ENCODE measurements at regions not wholly inside any gene's neighbourhood (a gene's known extent, or its start where the extent isn't known, plus 50 kb on each side); places are given as distances from the start of the nearest gene placed in this dataset.

- Histone ChIP-seq H3K36me3 (ENCODE audit: insufficient read depth, low read length, poor library complexity, severe bottlenecking) (no peaks in the 10 kb centered on the region), H3K4me3 (ENCODE audit: low read depth, low read length, poor library complexity, severe bottlenecking) (no peak overlapping the region), H3K27me3 (replicated peaks; ENCODE audit: insufficient read depth, low read depth, low read length, poor library complexity) (no peaks in the 10 kb centered on the region), H3K27ac (ENCODE audit: low read depth, low read length, poor library complexity, severe bottlenecking) (no peak overlapping the region), H3K4me1 (ENCODE audit: insufficient read depth, low read length, poor library complexity, severe bottlenecking) (peaks cover 7% of the 10 kb centered on the region), H3K9me3 (ENCODE audit: low read depth, low read length, poor library complexity, severe bottlenecking) (no peaks in the 10 kb centered on the region)
- POLR2A ChIA-PET (ENCODE audit: low non-redundant PET): no interaction called here
- CTCF ChIA-PET: no interaction called here
- no peak for TF ChIP-seq CTCF (conservative IDR thresholded peaks at IDR 0.05; ENCODE audit: low read depth, low read length)
- TF ChIP-seq EZH2 (IDR thresholded peaks at IDR 0.05; ENCODE audit: borderline replicate concordance, low read depth, low read length, poor library complexity, severe bottlenecking): no peak
- BruUV-seq (replicated peaks): no TSS peak
- no peak for DNase-seq (ENCODE audit: low spot score)
- intact Hi-C loops (cut with micrococcal nuclease; ENCODE audit: unreplicated experiment): no loop called here
Measured at GRCh38 chr3:87175732-87176131, 51.4 kb upstream of the CHMP2B start.

- H3K4me3 ChIP-seq (ENCODE audit: low read depth, low read length, poor library complexity, severe bottlenecking): no peak overlapping the region
- H3K9me3 ChIP-seq (ENCODE audit: low read depth, low read length, poor library complexity, severe bottlenecking): no peaks in the 10 kb centered on the region
- H3K27ac ChIP-seq (ENCODE audit: low read depth, low read length, poor library complexity, severe bottlenecking): no peak overlapping the region
- TF ChIP-seq CTCF (conservative IDR thresholded peaks at IDR 0.05; ENCODE audit: low read depth, low read length) (no peak), EZH2 (IDR thresholded peaks at IDR 0.05; ENCODE audit: borderline replicate concordance, low read depth, low read length, poor library complexity, severe bottlenecking) (no peak)
- H3K36me3 ChIP-seq (ENCODE audit: insufficient read depth, low read length, poor library complexity, severe bottlenecking): no peaks in the 10 kb centered on the region
- no peaks in the 10 kb centered on the region for H3K27me3 ChIP-seq (replicated peaks; ENCODE audit: insufficient read depth, low read depth, low read length, poor library complexity)
- intact Hi-C loops (cut with micrococcal nuclease; ENCODE audit: unreplicated experiment): no loop called here
- no TSS peak for BruUV-seq (replicated peaks)
- peak; percentile 15 for DNase-seq (ENCODE audit: low spot score)
- no peaks in the 10 kb centered on the region for H3K4me1 ChIP-seq (ENCODE audit: insufficient read depth, low read length, poor library complexity, severe bottlenecking)
- POLR2A ChIA-PET (ENCODE audit: low non-redundant PET): no interaction called here
- CTCF ChIA-PET: no interaction called here
Measured at GRCh38 chr3:87173776-87174175, 53.3 kb upstream of the CHMP2B start.

GRCh38 chr3:87173071-87173470 lies 54.0 kb upstream of the CHMP2B start:
- BruUV-seq (replicated peaks): no TSS peak

More at GRCh38 chr3:87173071-87173470, 54.0 kb upstream of the CHMP2B start:
- Histone ChIP-seq H3K4me3 (ENCODE audit: low read depth, low read length, poor library complexity, severe bottlenecking) (no peak overlapping the region), H3K36me3 (ENCODE audit: insufficient read depth, low read length, poor library complexity, severe bottlenecking) (no peaks in the 10 kb centered on the region), H3K27me3 (replicated peaks; ENCODE audit: insufficient read depth, low read depth, low read length, poor library complexity) (no peaks in the 10 kb centered on the region), H3K4me1 (ENCODE audit: insufficient read depth, low read length, poor library complexity, severe bottlenecking) (no peaks in the 10 kb centered on the region), H3K9me3 (ENCODE audit: low read depth, low read length, poor library complexity, severe bottlenecking) (no peaks in the 10 kb centered on the region), H3K27ac (ENCODE audit: low read depth, low read length, poor library complexity, severe bottlenecking) (no peak overlapping the region)
- DNase-seq (ENCODE audit: low spot score): no peak
- POLR2A ChIA-PET (ENCODE audit: low non-redundant PET): no interaction called here
- intact Hi-C loops (cut with micrococcal nuclease; ENCODE audit: unreplicated experiment): no loop called here
- no peak for TF ChIP-seq CTCF (conservative IDR thresholded peaks at IDR 0.05; ENCODE audit: low read depth, low read length)
- TF ChIP-seq EZH2 (IDR thresholded peaks at IDR 0.05; ENCODE audit: borderline replicate concordance, low read depth, low read length, poor library complexity, severe bottlenecking): no peak
- CTCF ChIA-PET: no interaction called here
